ENCODE measurements at regions not wholly inside any gene's neighbourhood (a gene's known extent, or its start where the extent isn't known, plus 50 kb on each side); places are given as distances from the start of the nearest gene placed in this dataset.
"Not testable (repeated sequence)": the region's sequence is repeated elsewhere in the genome, so short reads cannot be mapped to it uniquely, and the experiment has no call there.

- not testable (repeated sequence) for TF ChIP-seq CTCF (IDR thresholded peaks at IDR 0.05 in 8 of 11, conservative IDR thresholded peaks at IDR 0.05 in 3 of 11); POLR2AphosphoS5 (IDR thresholded peaks at IDR 0.05)
Observed at GRCh38 chr4:38304460-38304859, 344.3 kb downstream of the PTTG2 start.

All from spleen (tissue), 7 donors.